IPS DF 6.9 (cell line): ENCODE measurements at regions not wholly inside any gene's neighbourhood (a gene's known extent, or its start where the extent isn't known, plus 50 kb on each side); places are given as distances from the start of the nearest gene placed in this dataset.

Experiments
- DNase-seq: peaks from one replicate; pipeline ENCODE4 v3.0.0-alpha.2; 2013; ENCODE audit warnings: low read depth, low spot score
- H3K27ac ChIP-seq: one replicate; pipeline ENCODE4 v1.5.1; 2013; ENCODE audit warnings: low read length, control low read depth
- H3K27me3 ChIP-seq: 2 replicates; pipeline ENCODE4 v1.6.1; 2013; ENCODE audit warnings: mild to moderate bottlenecking, low read length; ENCODE audit not compliant: control insufficient read depth, insufficient read depth
- H3K36me3 ChIP-seq: 2 replicates; pipeline ENCODE4 v1.6.1; 2013; ENCODE audit warnings: low read length; ENCODE audit not compliant: control insufficient read depth, insufficient read depth
- H3K4me1 ChIP-seq: 2 replicates; pipeline ENCODE4 v1.6.1; 2013; ENCODE audit warnings: low read length; ENCODE audit not compliant: control insufficient read depth, insufficient read depth
- H3K4me3 ChIP-seq: 2 replicates; pipeline ENCODE4 v1.5.1; 2013; ENCODE audit warnings: mild to moderate bottlenecking, low read length
- H3K9me3 ChIP-seq: 2 replicates; pipeline ENCODE4 v1.6.1; 2013; ENCODE audit warnings: low read length, inconsistent platforms; ENCODE audit not compliant: control insufficient read depth, insufficient read depth
- WGBS: extraction: QIAGEN DNeasy Blood & Tissue Kit; methylation state at CpG from one replicate; pipeline ENCODE4 v1.1.7; 2013; ENCODE audit warnings: mixed read lengths, missing lambda C conversion rate; ENCODE audit not compliant: insufficient read length, insufficient coverage; 5-methylcytosine and 5-hydroxymethylcytosine counted together

DNA sequence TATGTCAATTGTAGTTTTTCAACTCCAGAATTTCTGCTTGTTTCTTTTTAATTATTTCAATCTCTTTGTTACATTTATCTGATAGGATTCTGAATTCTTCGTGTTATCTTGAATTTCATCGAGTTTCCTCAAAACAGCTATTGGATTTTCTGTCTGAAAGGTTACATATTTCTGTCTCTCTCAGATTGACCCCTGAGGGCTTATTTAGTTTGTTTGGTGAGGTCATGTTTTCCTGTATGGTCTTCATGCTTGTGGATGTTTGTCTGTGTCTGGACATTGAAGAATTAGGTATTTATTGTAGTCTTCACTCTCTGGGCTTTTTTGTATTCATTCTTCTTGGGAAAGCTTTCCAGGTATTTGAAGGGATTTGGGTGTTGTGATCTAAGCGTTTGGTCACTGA, 85.6 kb downstream of the SNAPC1 start:
- H3K36me3 ChIP-seq: no peaks in the 10 kb centered on the region
- H3K27ac ChIP-seq: no peak overlapping the region
- no peaks in the 10 kb centered on the region for H3K27me3 ChIP-seq
- H3K9me3 ChIP-seq: no peaks in the 10 kb centered on the region
- WGBS: no CpG with 5 or more reads among the region's 3 CpGs
- DNase-seq: no peak
- no peaks in the 10 kb centered on the region for H3K4me1 ChIP-seq
- no peak overlapping the region for H3K4me3 ChIP-seq

DNA sequence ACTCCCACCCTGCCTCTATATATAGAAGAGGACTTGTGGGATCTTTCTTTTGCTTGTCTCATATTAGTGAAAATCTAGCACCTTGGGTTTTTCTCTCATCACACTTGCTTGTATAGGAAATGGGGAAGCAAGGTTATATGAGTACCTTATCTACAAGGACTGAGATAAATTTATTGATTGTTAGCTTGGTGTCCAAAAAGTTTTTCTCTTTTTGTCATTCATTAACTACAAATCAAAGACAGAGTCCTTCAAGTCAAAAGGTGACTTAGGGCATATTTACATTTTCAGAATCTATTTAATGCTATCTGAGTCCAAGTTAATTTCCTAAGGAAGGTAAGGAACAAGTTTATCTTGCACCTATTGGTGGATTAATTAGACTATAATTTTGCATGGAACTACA, 92.7 kb downstream of the SNAPC1 start:
- no peak overlapping the region for H3K4me3 ChIP-seq
- no peaks in the 10 kb centered on the region for H3K9me3 ChIP-seq
- no peak for DNase-seq
- no peak overlapping the region for H3K27ac ChIP-seq
- H3K4me1 ChIP-seq: no peaks in the 10 kb centered on the region
- no peaks in the 10 kb centered on the region for H3K36me3 ChIP-seq
- no peaks in the 10 kb centered on the region for H3K27me3 ChIP-seq

DNA sequence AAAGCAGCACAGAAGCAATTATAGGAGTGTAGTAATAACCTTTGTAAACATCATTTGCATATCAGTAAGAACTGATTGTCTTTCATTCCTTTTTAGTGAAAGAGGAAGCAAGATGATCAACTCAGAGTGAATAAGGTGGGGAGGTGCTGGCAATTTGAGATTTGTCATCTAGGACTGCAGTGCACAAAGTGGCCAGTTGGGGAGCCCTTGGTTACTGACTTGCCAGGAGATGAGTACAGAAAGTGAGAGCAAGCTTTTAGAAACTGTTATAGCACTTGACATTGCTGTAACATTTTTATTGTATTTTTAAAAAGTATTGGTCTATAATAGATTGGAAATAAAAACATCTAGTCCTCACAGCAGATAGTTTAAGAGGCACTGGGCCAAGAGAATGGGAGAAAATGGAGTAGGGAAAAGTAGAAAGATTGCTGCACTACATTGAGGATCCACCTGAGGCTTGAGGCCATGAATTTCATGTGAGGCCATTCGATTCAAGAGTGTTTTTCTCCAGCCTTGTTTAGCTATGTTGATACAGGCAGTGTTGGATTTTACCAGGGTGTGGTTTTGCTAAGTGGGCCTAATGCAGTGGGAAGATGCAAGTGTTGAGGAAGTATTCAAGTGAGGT, 98.2 kb downstream of the SNAPC1 start:
- H3K9me3 ChIP-seq: no peaks in the 10 kb centered on the region
- H3K27ac ChIP-seq: no peak overlapping the region
- peak; percentile 29 for DNase-seq
- H3K4me1 ChIP-seq: no peaks in the 10 kb centered on the region
- H3K36me3 ChIP-seq: no peaks in the 10 kb centered on the region
- no CpG with 5 or more reads among the region's 1 CpG for WGBS
- no peaks in the 10 kb centered on the region for H3K27me3 ChIP-seq
- H3K4me3 ChIP-seq: no peak overlapping the region

DNA sequence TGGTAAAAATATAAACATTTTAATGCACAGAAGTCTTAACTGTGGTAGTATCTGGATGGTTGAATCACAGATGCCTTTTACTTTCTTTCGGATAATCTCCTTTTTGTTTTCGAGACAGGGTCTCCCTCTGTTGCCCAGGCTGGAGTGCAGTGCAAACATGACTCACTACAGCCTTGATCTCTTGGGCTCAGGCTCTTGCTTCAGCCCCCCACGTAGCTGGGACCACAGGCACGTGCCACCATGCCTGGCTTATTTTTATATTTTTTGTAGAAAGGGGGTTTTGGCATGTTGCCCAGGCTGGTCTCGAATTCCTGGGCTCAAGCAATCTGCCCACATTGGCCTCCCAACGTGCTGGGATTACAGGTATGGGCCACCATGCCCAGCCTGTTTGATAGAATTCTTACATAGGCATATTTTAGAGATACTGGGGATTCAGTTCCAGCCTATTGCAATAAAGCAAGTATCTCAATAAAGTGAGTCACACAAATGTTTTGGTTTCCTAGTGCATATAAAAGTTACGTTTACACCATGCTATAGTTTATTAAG, 99.2 kb downstream of the SNAPC1 start:
- DNase-seq: no peak
- no peak overlapping the region for H3K27ac ChIP-seq
- no peak overlapping the region for H3K4me3 ChIP-seq
- H3K36me3 ChIP-seq: no peaks in the 10 kb centered on the region
- H3K9me3 ChIP-seq: no peaks in the 10 kb centered on the region
- no CpG with 5 or more reads among the region's 7 CpGs for WGBS
- no peaks in the 10 kb centered on the region for H3K4me1 ChIP-seq
- no peaks in the 10 kb centered on the region for H3K27me3 ChIP-seq

DNA sequence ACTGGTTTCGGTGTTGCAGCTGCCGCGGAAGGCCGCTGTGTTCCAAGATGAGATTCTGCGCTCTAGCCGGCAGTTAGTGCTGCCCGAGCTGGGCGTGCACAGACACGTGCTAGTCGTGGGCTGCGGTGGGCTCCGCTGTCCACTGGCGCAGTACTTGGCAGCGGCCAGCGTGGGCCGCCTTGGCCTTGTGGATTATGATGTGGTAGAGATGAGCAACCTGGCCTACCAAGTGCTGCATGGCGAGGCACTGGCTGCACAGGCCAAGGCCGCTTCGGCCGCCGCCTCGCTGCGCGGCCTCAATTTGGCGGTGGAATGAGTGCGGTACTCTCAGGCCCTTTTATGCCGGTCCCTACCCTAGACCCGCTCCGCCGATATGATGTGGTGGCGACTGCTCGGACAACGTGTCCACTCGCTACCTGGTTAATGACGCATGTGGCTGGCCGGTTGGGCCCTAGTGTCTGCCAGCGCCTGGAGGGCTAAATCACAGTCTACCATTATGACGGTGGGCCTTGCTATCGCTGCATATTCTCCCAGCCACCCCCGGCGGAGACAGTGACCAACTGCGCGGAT, 102.2 kb downstream of the SNAPC1 start:
- no peak overlapping the region for H3K27ac ChIP-seq
- no peaks in the 10 kb centered on the region for H3K27me3 ChIP-seq
- no peaks in the 10 kb centered on the region for H3K36me3 ChIP-seq
- no peak overlapping the region for H3K4me3 ChIP-seq
- DNase-seq: no peak
- no peaks in the 10 kb centered on the region for H3K4me1 ChIP-seq
- no CpG with 5 or more reads among the region's 43 CpGs for WGBS
- H3K9me3 ChIP-seq: no peaks in the 10 kb centered on the region

DNA sequence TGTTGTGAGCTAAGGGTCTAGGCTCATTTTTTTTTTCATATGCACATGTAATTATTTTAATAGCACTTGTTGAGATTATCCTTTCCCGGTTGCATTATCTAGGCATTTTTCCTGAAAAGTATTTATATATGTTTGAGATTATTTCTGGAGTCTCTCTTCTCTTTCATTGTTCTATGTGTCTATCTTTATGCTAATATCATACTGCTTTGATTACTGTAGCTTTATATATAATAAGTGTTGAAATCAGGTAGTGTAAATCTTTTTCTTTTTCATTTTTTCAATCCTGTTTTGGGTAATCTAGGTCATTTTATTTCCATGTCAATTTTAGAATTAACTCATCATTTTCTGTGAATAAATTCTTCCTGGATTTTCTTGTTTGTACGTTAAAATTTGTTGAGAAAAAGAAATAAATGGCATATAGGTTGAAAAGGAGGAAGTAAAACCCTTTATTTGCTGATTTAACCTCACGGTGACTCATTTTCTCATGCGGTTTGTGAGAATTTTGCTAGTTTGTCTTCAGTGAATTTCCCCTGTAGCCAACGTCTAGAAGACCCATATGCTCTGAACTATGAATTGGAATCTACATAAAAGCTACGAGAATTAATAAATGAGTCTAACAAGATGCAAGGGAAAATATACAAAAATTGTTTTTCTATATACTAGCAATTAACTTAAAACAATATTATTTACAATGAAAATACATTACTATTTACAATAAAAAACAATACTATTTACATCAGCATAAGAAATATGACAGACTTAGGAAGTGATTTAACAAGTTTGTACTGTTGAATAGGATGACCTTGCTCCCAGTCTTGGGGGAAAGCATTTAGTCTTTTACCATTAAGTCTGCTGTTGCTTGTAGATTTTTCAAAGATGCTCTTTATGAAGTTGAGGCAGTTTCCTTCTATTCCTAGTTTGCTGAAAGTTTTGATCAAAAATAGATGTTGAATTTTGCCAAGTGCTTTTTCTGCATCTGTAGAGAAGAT, 105.0 kb downstream of the SNAPC1 start:
- Histone ChIP-seq H3K27ac (no peak overlapping the region), H3K9me3 (no peaks in the 10 kb centered on the region), H3K36me3 (no peaks in the 10 kb centered on the region), H3K27me3 (no peaks in the 10 kb centered on the region), H3K4me1 (no peaks in the 10 kb centered on the region), H3K4me3 (no peak overlapping the region)
- no peak for DNase-seq
- WGBS: 100% methylated on average over 1 of the region's 6 CpGs

DNA sequence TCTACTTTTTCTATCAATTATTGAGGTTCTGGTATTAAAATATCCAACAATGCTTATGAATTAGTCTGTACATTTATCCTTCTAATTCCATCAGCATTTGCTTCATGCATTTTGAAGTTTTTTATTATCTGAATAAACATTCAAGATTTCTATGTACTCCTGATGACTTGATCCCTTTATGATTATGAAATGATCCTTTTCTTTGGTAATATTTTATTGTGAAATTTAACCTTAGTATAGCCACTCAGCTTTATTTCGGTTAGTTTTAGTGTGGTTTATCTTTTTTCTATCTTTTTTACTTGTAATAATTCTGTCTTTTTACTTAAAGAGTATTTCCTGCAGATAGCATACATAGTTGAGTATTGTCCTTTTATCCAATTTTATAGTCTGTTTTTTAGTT, 106.6 kb downstream of the SNAPC1 start:
- H3K4me1 ChIP-seq: no peaks in the 10 kb centered on the region
- no peak for DNase-seq
- no peaks in the 10 kb centered on the region for H3K9me3 ChIP-seq
- H3K27me3 ChIP-seq: no peaks in the 10 kb centered on the region
- no peaks in the 10 kb centered on the region for H3K36me3 ChIP-seq
- no CpG with 5 or more reads among the region's 1 CpG for WGBS
- no peak overlapping the region for H3K4me3 ChIP-seq
- H3K27ac ChIP-seq: no peak overlapping the region

DNA sequence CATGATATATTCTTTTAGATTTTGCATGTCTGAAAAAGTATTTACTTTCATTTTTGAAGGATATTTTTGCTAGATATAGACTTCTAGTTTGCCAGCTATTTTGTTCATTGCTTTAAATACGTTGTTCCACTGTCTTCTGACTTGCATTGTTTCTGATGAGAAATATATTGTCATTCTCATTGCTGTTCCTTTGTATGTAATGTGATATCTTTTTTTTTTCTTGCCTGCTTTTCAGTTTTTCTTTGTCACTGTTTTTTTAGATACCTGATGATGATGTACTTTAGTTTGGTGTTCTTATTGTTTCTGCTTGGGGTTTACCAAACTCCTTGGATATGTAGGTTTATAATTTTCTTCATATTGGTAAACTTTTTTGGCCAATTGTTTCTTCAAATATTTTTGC, 107.9 kb downstream of the SNAPC1 start:
- Histone ChIP-seq H3K4me1 (no peaks in the 10 kb centered on the region), H3K36me3 (no peaks in the 10 kb centered on the region), H3K9me3 (no peaks in the 10 kb centered on the region), H3K27ac (no peak overlapping the region), H3K4me3 (no peak overlapping the region), H3K27me3 (no peaks in the 10 kb centered on the region)
- DNase-seq: no peak
- no CpG with 5 or more reads among the region's 1 CpG for WGBS

DNA sequence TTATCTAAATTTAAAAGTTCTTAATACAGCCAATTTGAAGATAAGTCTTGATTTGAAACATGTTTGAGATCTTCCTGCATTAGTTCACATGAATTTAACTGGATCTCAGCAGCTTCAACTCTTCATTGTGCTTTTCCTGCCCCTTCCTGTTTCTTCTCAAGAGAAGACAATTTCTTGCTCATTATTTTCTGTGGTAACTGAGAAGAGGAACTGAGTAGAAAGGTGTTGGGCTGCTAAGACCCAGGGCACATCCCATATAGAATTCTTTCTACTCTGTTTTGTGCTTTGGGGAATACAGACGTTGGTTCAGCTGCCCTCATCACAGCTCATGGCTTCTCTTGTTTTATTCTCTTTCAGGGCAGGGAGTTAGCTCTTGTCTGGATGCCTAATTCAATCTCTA, 110.2 kb downstream of the SNAPC1 start:
- H3K9me3 ChIP-seq: no peaks in the 10 kb centered on the region
- H3K36me3 ChIP-seq: no peaks in the 10 kb centered on the region
- no peak overlapping the region for H3K27ac ChIP-seq
- no peak overlapping the region for H3K4me3 ChIP-seq
- H3K4me1 ChIP-seq: no peaks in the 10 kb centered on the region
- WGBS: no CpG with 5 or more reads among the region's 1 CpG
- no peak for DNase-seq
- no peaks in the 10 kb centered on the region for H3K27me3 ChIP-seq

DNA sequence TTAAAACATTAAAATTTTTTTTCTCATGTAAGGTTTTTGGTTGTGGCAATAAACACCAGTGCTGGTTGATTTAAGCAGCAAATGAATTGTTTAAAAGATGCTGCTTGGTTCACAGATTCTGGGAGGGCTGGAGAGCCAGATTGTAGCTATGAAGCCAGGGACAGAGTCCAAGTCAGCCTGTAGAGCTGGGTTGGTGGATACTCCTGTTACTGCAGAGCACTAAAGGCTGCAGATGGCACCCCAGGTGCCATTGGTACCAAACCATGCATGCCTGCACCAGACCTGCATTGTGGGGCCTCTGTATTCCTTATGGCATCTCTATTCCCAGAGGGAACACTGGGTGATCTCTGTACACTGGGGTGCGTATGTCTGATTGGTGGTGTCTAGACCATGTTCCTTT, 113.3 kb downstream of the SNAPC1 start:
- DNase-seq: no peak
- Histone ChIP-seq H3K27ac (no peak overlapping the region), H3K4me1 (no peaks in the 10 kb centered on the region), H3K9me3 (no peaks in the 10 kb centered on the region), H3K36me3 (no peaks in the 10 kb centered on the region), H3K4me3 (no peak overlapping the region), H3K27me3 (no peaks in the 10 kb centered on the region)
- WGBS: no CpG with 5 or more reads among the region's 1 CpG
